NT2/D1 (cell line): ENCODE measurements at regions not wholly inside any gene's neighbourhood (a gene's known extent, or its start where the extent isn't known, plus 50 kb on each side); places are given as distances from the start of the nearest gene placed in this dataset.

Experiments
- SUZ12 ChIP-seq: IDR thresholded peaks from 2 replicates; pipeline ENCODE4 v1.6.1; 2011; ENCODE audit not compliant: insufficient read length, insufficient read depth; ENCODE audit errors: extremely low read depth
- YY1 ChIP-seq: IDR thresholded peaks from 2 replicates; pipeline ENCODE4 v1.6.1; 2011; ENCODE audit not compliant: insufficient read length, insufficient read depth
- ZNF274 ChIP-seq: IDR thresholded peaks from 2 replicates; pipeline ENCODE4 v1.6.1; 2011; ENCODE audit warnings: mild to moderate bottlenecking, low read depth, low read length

DNA sequence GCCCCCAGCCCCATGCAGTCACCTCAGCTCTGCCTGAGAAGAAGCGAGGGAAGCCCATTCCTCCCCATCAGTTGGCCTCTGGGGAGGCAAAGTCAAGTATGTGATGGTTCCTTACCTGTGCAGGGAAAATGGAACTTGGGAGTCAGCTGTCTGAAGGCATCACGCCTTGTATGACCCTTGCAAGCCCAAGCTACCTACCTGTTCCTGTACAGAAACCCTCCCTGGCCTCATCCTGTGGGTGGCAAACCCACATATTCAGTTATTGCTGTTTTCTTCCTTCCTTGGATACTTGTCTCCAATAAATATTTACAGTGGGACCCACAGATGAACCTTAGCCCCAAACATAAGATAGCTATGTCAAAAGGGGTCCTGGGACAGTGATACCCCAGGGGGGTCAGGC lies 92.2 kb upstream of the MLN start:
- TF ChIP-seq YY1 (no peak), ZNF274 (no peak), SUZ12 (no peak)
